Parathyroid adenoma (tissue), 2 donors: ENCODE measurements at regions not wholly inside any gene's neighbourhood (a gene's known extent, or its start where the extent isn't known, plus 50 kb on each side); places are given as distances from the start of the nearest gene placed in this dataset.
"Not testable (repeated sequence)": the region's sequence is repeated elsewhere in the genome, so short reads cannot be mapped to it uniquely, and the experiment has no call there.

Experiments used
- H2AFZ ChIP-seq: fragments of 300-600 bp; sonication (generic); one replicate; pipeline ENCODE4 v1.7.0; 2017; ENCODE audit warnings: antibody characterized with exemption, mild to moderate bottlenecking
- H3K27ac ChIP-seq: fragments of 300-600 bp; sonication (generic); one replicate; pipeline ENCODE4 v1.7.0; 2017
- H3K27me3 ChIP-seq: fragments of 300-600 bp; sonication (generic); one replicate; pipeline ENCODE4 v1.7.0; 2017; ENCODE audit warnings: low read length; ENCODE audit not compliant: control insufficient read depth, insufficient read depth
- H3K36me3 ChIP-seq: fragments of 300-600 bp; sonication (generic); one replicate; pipeline ENCODE4 v1.7.0; 2017; ENCODE audit warnings: low read length; ENCODE audit not compliant: control insufficient read depth, insufficient read depth
- H3K4me1 ChIP-seq: fragments of 300-600 bp; sonication (generic); one replicate; pipeline ENCODE4 v1.7.0; 2017; ENCODE audit warnings: control low read depth
- H3K4me2 ChIP-seq: fragments of 300-600 bp; sonication (generic); one replicate; pipeline ENCODE4 v1.7.0; 2017; ENCODE audit warnings: low read length
- H3K4me3 ChIP-seq: fragments of 300-600 bp; sonication (generic); one replicate; pipeline ENCODE4 v1.7.0; 2017; ENCODE audit warnings: low read depth, low read length
- H3K79me2 ChIP-seq: fragments of 300-600 bp; sonication (generic); one replicate; pipeline ENCODE4 v1.7.0; 2017; ENCODE audit warnings: control low read depth
- H3K9ac ChIP-seq: fragments of 300-600 bp; sonication (generic); one replicate; pipeline ENCODE4 v1.7.0; 2017; ENCODE audit warnings: mild to moderate bottlenecking
- H3K9me3 ChIP-seq: fragments of 300-600 bp; sonication (generic); one replicate; pipeline ENCODE4 v1.7.0; 2017; ENCODE audit warnings: low read length; ENCODE audit not compliant: control insufficient read depth
- CTCF ChIP-seq: fragments of 300-600 bp; sonication (generic); IDR thresholded peaks from one replicate; pipeline ENCODE4 v1.7.0; 2017; ENCODE audit warnings: antibody characterized with exemption, mild to moderate bottlenecking
- donor health status: primary hyperparathyroidism.

- no peak for TF ChIP-seq CTCF
- no peak overlapping the region for H3K27ac ChIP-seq
- H3K4me1 ChIP-seq = no peaks in the 10 kb centered on the region
These were observed 512.2 kb downstream of the LTN1 start for GRCh38 chr21:28480470-28480869.

GRCh38 chr21:28473530-28474220 is 519.0 kb downstream of the LTN1 start:
- H3K79me2 ChIP-seq = no peaks in the 10 kb centered on the region
- H3K4me3 ChIP-seq = no peak overlapping the region
- no peak overlapping the region for H3K27ac ChIP-seq
- no peak for TF ChIP-seq CTCF
- H3K4me2 ChIP-seq = no peak overlapping the region
- H2AFZ ChIP-seq = no peak overlapping the region
- H3K4me1 ChIP-seq = no peaks in the 10 kb centered on the region
- no peak overlapping the region for H3K9ac ChIP-seq
- no peaks in the 10 kb centered on the region for H3K27me3 ChIP-seq
- no peaks in the 10 kb centered on the region for H3K9me3 ChIP-seq
- H3K36me3 ChIP-seq = no peaks in the 10 kb centered on the region

More at GRCh38 chr21:28480470-28480869, 512.2 kb downstream of the LTN1 start:
- no peaks in the 10 kb centered on the region for H3K79me2 ChIP-seq
- H2AFZ ChIP-seq = no peak overlapping the region
- no peaks in the 10 kb centered on the region for H3K9me3 ChIP-seq
- no peak overlapping the region for H3K4me2 ChIP-seq
- no peaks in the 10 kb centered on the region for H3K36me3 ChIP-seq
- H3K27me3 ChIP-seq = no peaks in the 10 kb centered on the region
- H3K9ac ChIP-seq = no peak overlapping the region
- no peak overlapping the region for H3K4me3 ChIP-seq

GRCh38 chr21:28472543-28472942 is 520.1 kb downstream of the LTN1 start:
- not testable (repeated sequence) for H3K4me3 ChIP-seq, H3K9me3 ChIP-seq, H3K27me3 ChIP-seq, H3K36me3 ChIP-seq, H2AFZ ChIP-seq, H3K9ac ChIP-seq, H3K27ac ChIP-seq, H3K4me1 ChIP-seq, H3K4me2 ChIP-seq, H3K79me2 ChIP-seq

- no peak for TF ChIP-seq CTCF
- H3K9me3 ChIP-seq = no peaks in the 10 kb centered on the region
- H3K4me1 ChIP-seq = no peaks in the 10 kb centered on the region
- H3K27me3 ChIP-seq = no peaks in the 10 kb centered on the region
- no peak overlapping the region for H3K4me2 ChIP-seq
- H3K9ac ChIP-seq = no peak overlapping the region
- H2AFZ ChIP-seq = no peak overlapping the region
- H3K36me3 ChIP-seq = no peaks in the 10 kb centered on the region
- H3K79me2 ChIP-seq = no peaks in the 10 kb centered on the region
- no peak overlapping the region for H3K27ac ChIP-seq
- H3K4me3 ChIP-seq = no peak overlapping the region
These were observed 527.7 kb downstream of the LTN1 start for GRCh38 chr21:28464988-28465387.

GRCh38 chr21:28464095-28464494 is 528.6 kb downstream of the LTN1 start:
- no peak overlapping the region for H3K27ac ChIP-seq
- TF ChIP-seq CTCF = no peak

More at GRCh38 chr21:28464095-28464494, 528.6 kb downstream of the LTN1 start:
- Histone ChIP-seq H3K4me3 (no peak overlapping the region), H3K36me3 (no peaks in the 10 kb centered on the region), H3K9me3 (no peaks in the 10 kb centered on the region), H3K4me1 (no peaks in the 10 kb centered on the region), H3K9ac (no peak overlapping the region), H3K27me3 (no peaks in the 10 kb centered on the region), H3K79me2 (no peaks in the 10 kb centered on the region), H2AFZ (no peak overlapping the region), H3K4me2 (no peak overlapping the region)
